Glutamatergic neuron (in vitro differentiated cells): ENCODE measurements at regions not wholly inside any gene's neighbourhood (a gene's known extent, or its start where the extent isn't known, plus 50 kb on each side); places are given as distances from the start of the nearest gene placed in this dataset.
"Not testable (repeated sequence)": the region's sequence is repeated elsewhere in the genome, so short reads cannot be mapped to it uniquely, and the experiment has no call there.

Source experiments
- DNase-seq: peaks from one replicate; pipeline ENCODE4 v3.0.0; 2022
- H3K27ac Mint-ChIP-seq: one replicate; pipeline ENCODE4 v1.8.0; 2020; ENCODE audit warnings: mild to moderate bottlenecking, mixed read lengths, inconsistent platforms; ENCODE audit not compliant: unreplicated experiment
- H3K27me3 Mint-ChIP-seq: one replicate; pipeline ENCODE4 v1.8.0; 2020; ENCODE audit warnings: mild to moderate bottlenecking, moderate library complexity, mixed read lengths, inconsistent platforms; ENCODE audit not compliant: unreplicated experiment
- H3K36me3 Mint-ChIP-seq: one replicate; pipeline ENCODE4 v1.8.0; 2020; ENCODE audit warnings: mild to moderate bottlenecking, mixed read lengths, inconsistent platforms; ENCODE audit not compliant: unreplicated experiment
- H3K4me1 Mint-ChIP-seq: one replicate; pipeline ENCODE4 v1.8.0; 2020; ENCODE audit warnings: mild to moderate bottlenecking, low read depth, mixed read lengths, inconsistent platforms; ENCODE audit not compliant: unreplicated experiment
- H3K4me3 Mint-ChIP-seq: one replicate; pipeline ENCODE4 v1.8.0; 2020; ENCODE audit warnings: mild to moderate bottlenecking, mixed read lengths, inconsistent platforms; ENCODE audit not compliant: unreplicated experiment
- H3K9me3 Mint-ChIP-seq: one replicate; pipeline ENCODE4 v1.8.0; 2020; ENCODE audit warnings: mild to moderate bottlenecking, moderate library complexity, mixed read lengths, inconsistent platforms; ENCODE audit not compliant: unreplicated experiment

GRCh38 chr9:94387338-94388010 lies 59.0 kb upstream of the NUTM2F start:
- H3K27ac Mint-ChIP-seq, H3K4me1 Mint-ChIP-seq, DNase-seq, H3K4me3 Mint-ChIP-seq, H3K36me3 Mint-ChIP-seq, H3K9me3 Mint-ChIP-seq, H3K27me3 Mint-ChIP-seq: not testable (repeated sequence)

GRCh38 chr9:94388011-94388406 lies 59.6 kb upstream of the NUTM2F start:
- not testable (repeated sequence) for H3K36me3 Mint-ChIP-seq, H3K4me3 Mint-ChIP-seq, H3K27ac Mint-ChIP-seq, H3K27me3 Mint-ChIP-seq, DNase-seq, H3K4me1 Mint-ChIP-seq, H3K9me3 Mint-ChIP-seq

- not testable (repeated sequence) for H3K36me3 Mint-ChIP-seq, H3K4me1 Mint-ChIP-seq, H3K27me3 Mint-ChIP-seq, H3K27ac Mint-ChIP-seq, H3K9me3 Mint-ChIP-seq, DNase-seq, H3K4me3 Mint-ChIP-seq
Measured at GRCh38 chr9:94390425-94391098, 62.1 kb upstream of the NUTM2F start.

- H3K27ac Mint-ChIP-seq, H3K27me3 Mint-ChIP-seq, H3K4me3 Mint-ChIP-seq, H3K9me3 Mint-ChIP-seq, DNase-seq, H3K4me1 Mint-ChIP-seq, H3K36me3 Mint-ChIP-seq: not testable (repeated sequence)
Measured at GRCh38 chr9:94392971-94393624, 64.7 kb upstream of the NUTM2F start.

GRCh38 chr9:94397766-94398379 lies 69.4 kb upstream of the NUTM2F start:
- not testable (repeated sequence) for H3K4me1 Mint-ChIP-seq, H3K27me3 Mint-ChIP-seq, H3K9me3 Mint-ChIP-seq, DNase-seq, H3K36me3 Mint-ChIP-seq, H3K4me3 Mint-ChIP-seq, H3K27ac Mint-ChIP-seq

GRCh38 chr9:94400461-94400860 lies 72.0 kb upstream of the NUTM2F start:
- not testable (repeated sequence) for H3K4me3 Mint-ChIP-seq, H3K4me1 Mint-ChIP-seq, H3K36me3 Mint-ChIP-seq, DNase-seq, H3K9me3 Mint-ChIP-seq, H3K27me3 Mint-ChIP-seq, H3K27ac Mint-ChIP-seq

- not testable (repeated sequence) for H3K4me1 Mint-ChIP-seq, H3K9me3 Mint-ChIP-seq, H3K27ac Mint-ChIP-seq, H3K36me3 Mint-ChIP-seq, DNase-seq, H3K27me3 Mint-ChIP-seq, H3K4me3 Mint-ChIP-seq
Measured at GRCh38 chr9:94402795-94403194, 74.4 kb upstream of the NUTM2F start.

- not testable (repeated sequence) for H3K27me3 Mint-ChIP-seq, H3K27ac Mint-ChIP-seq, H3K4me1 Mint-ChIP-seq, DNase-seq, H3K9me3 Mint-ChIP-seq, H3K36me3 Mint-ChIP-seq, H3K4me3 Mint-ChIP-seq
Measured at GRCh38 chr9:94403571-94403970, 75.1 kb upstream of the NUTM2F start.

GRCh38 chr9:94413665-94414064 lies 85.2 kb upstream of the NUTM2F start:
- not testable (repeated sequence) for DNase-seq, H3K27me3 Mint-ChIP-seq, H3K36me3 Mint-ChIP-seq, H3K27ac Mint-ChIP-seq, H3K4me3 Mint-ChIP-seq, H3K4me1 Mint-ChIP-seq, H3K9me3 Mint-ChIP-seq

- not testable (repeated sequence) for H3K36me3 Mint-ChIP-seq, DNase-seq, H3K27ac Mint-ChIP-seq, H3K27me3 Mint-ChIP-seq, H3K4me1 Mint-ChIP-seq, H3K4me3 Mint-ChIP-seq, H3K9me3 Mint-ChIP-seq
Measured at GRCh38 chr9:94415111-94415510, 86.7 kb upstream of the NUTM2F start.

- H3K9me3 Mint-ChIP-seq, H3K27me3 Mint-ChIP-seq, H3K4me3 Mint-ChIP-seq, H3K27ac Mint-ChIP-seq, H3K36me3 Mint-ChIP-seq, H3K4me1 Mint-ChIP-seq: not testable (repeated sequence)
- peak; percentile 22 for DNase-seq
Measured at GRCh38 chr9:94420098-94420497, 91.7 kb upstream of the NUTM2F start.

GRCh38 chr9:94421951-94422350 lies 93.5 kb upstream of the NUTM2F start:
- H3K4me3 Mint-ChIP-seq, H3K9me3 Mint-ChIP-seq, H3K27me3 Mint-ChIP-seq, H3K4me1 Mint-ChIP-seq, DNase-seq, H3K27ac Mint-ChIP-seq, H3K36me3 Mint-ChIP-seq: not testable (repeated sequence)
